ENCODE measurements at regions not wholly inside any gene's neighbourhood (a gene's known extent, or its start where the extent isn't known, plus 50 kb on each side); places are given as distances from the start of the nearest gene placed in this dataset.

DNA sequence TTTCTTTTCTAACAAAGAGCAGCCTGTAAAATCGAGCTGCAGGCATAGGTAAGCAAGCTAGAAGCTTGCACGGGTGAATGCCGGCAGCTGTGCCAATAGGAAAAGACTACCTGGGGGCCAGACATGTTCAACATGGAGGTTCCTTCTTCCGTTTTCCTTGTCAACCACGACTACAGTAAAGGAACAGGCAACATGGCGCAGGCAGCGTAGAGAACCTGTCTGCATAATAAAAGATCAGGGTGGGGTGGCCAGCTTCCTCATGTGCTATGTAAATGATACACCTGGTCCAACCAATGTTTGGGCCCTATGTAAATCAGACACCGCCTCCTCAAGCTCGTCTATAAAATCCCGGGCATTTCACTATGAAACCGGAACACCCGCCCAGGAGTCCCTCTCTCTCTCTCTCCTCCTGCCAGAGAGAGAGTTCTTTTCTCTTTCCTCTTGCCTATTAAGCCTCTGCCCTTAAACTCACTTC is 103.8 kb upstream of the LIFR start:
- intact Hi-C loops (cut with micrococcal nuclease; ENCODE audit: unreplicated experiment) (no loop called here), in situ Hi-C loops (cut with HindIII; ENCODE audit: extremely low pct_ligation_motif_present, low pct_unique_long_range_greater_than_20kb) (no loop called here)

DNA sequence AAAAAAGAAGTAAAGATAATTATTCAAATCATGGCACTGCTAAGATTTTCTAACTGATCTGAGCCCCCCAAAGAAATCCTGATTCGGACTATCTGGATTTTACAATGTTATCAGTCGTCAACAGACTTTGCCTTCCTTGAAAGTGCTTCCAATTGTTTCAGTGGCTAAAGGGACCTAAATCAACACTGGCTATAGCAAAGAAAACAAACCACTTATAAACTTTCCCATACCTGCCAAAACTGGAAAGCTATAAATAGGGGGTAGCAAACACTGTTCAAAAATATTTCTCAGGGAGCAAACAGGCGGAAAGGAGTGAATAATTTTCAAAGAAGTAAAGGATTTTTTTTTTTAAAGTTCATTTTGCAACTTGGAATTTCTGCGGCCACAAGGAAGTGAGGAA is 105.6 kb upstream of the LIFR start:
- Histone ChIP-seq H4K20me1 (ENCODE audit: insufficient read depth, low read length) (no peaks in the 10 kb centered on the region), H3K9ac (ENCODE audit: insufficient read depth, low read depth, low read length) (no peak overlapping the region), H3K9me3 (ENCODE audit: low read length) (no peaks in the 10 kb centered on the region), H3K27me3 (ENCODE audit: control insufficient read depth in 1 of 2, insufficient read depth in 2 of 2, low read length in 2 of 2) (no peaks in the 10 kb centered on the region; a peak in 1 of 5 replicates), H3K4me3 (replicated peaks in 1 of 3; ENCODE audit: insufficient read depth in 1 of 3, low read depth in 2 of 3, low read length in 3 of 3) (no peak overlapping the region), H2AFZ (ENCODE audit: low read length) (no peak overlapping the region), H3K27ac (ENCODE audit: extremely low read length, insufficient read depth, low read length) (no peak overlapping the region), H3K4me2 (ENCODE audit: low read depth, low read length) (no peak overlapping the region), H3K4me1 (ENCODE audit: insufficient read depth, low read length) (0 out of 2 replicates have a peak, but pooled peaks cover 5% of the 10 kb centered on the region), H3K36me3 (replicated peaks in 1 of 2; ENCODE audit: control insufficient read depth in 1 of 2, insufficient read depth in 2 of 2, low read length in 2 of 2) (no peaks in the 10 kb centered on the region), H3K79me2 (ENCODE audit: insufficient read depth, low read length) (no peaks in the 10 kb centered on the region)
- FAIRE-seq (no peak), ATAC-seq (no peak), DNase-seq (ENCODE audit: low spot score) (no peak)
- 25% methylated on average over 4 of the region's 4 CpGs for WGBS (ENCODE audit: low lambda C conversion rate)
- intact Hi-C loops (cut with micrococcal nuclease; ENCODE audit: unreplicated experiment) (no loop called here), in situ Hi-C loops (cut with HindIII; ENCODE audit: extremely low pct_ligation_motif_present, low pct_unique_long_range_greater_than_20kb) (no loop called here)
- CTCF ChIA-PET (ENCODE audit: low intra/inter-chr PET ratio, low total read pairs), result no interaction called here
- POLR2A ChIA-PET, result no interaction called here
- no TSS peak for BruUV-seq (replicated peaks)
- TF ChIP-seq ZNF205 (CRISPR knock-in tag; IDR thresholded peaks at IDR 0.05) (no peak), NR2C2 (CRISPR knock-in tag; IDR thresholded peaks at IDR 0.05; ENCODE audit: borderline replicate concordance) (no peak), ZIK1 (CRISPR knock-in tag; IDR thresholded peaks at IDR 0.05; ENCODE audit: borderline replicate concordance, low read depth) (no peak), MIER2 (CRISPR knock-in tag; IDR thresholded peaks at IDR 0.05) (no peak), HNRNPK (IDR thresholded peaks at IDR 0.05; ENCODE audit: low read depth, low read length, poor library complexity, severe bottlenecking) (no peak), ZFP82 (CRISPR knock-in tag; IDR thresholded peaks at IDR 0.05; ENCODE audit: borderline replicate concordance) (no peak), HNRNPH1 (optimal IDR thresholded peaks at IDR 0.05; ENCODE audit: low read depth, low read length) (no peak), ZSCAN21 (CRISPR knock-in tag; IDR thresholded peaks at IDR 0.05; ENCODE audit: borderline replicate concordance) (no peak), ZNF296 (CRISPR knock-in tag; conservative IDR thresholded peaks at IDR 0.05) (no peak)
- TF ChIP-seq, protein P1, sequence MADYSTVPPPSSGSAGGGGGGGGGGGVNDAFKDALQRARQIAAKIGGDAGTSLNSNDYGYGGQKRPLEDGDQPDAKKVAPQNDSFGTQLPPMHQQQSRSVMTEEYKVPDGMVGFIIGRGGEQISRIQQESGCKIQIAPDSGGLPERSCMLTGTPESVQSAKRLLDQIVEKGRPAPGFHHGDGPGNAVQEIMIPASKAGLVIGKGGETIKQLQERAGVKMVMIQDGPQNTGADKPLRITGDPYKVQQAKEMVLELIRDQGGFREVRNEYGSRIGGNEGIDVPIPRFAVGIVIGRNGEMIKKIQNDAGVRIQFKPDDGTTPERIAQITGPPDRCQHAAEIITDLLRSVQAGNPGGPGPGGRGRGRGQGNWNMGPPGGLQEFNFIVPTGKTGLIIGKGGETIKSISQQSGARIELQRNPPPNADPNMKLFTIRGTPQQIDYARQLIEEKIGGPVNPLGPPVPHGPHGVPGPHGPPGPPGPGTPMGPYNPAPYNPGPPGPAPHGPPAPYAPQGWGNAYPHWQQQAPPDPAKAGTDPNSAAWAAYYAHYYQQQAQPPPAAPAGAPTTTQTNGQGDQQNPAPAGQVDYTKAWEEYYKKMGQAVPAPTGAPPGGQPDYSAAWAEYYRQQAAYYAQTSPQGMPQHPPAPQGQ (CRISPR knock-in tag; IDR thresholded peaks at IDR 0.05; ENCODE audit: borderline replicate concordance), result no peak
- TF ChIP-seq, protein P2, sequence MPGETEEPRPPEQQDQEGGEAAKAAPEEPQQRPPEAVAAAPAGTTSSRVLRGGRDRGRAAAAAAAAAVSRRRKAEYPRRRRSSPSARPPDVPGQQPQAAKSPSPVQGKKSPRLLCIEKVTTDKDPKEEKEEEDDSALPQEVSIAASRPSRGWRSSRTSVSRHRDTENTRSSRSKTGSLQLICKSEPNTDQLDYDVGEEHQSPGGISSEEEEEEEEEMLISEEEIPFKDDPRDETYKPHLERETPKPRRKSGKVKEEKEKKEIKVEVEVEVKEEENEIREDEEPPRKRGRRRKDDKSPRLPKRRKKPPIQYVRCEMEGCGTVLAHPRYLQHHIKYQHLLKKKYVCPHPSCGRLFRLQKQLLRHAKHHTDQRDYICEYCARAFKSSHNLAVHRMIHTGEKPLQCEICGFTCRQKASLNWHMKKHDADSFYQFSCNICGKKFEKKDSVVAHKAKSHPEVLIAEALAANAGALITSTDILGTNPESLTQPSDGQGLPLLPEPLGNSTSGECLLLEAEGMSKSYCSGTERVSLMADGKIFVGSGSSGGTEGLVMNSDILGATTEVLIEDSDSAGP (CRISPR knock-in tag; IDR thresholded peaks at IDR 0.05; ENCODE audit: borderline replicate concordance), result no peak
- TF ChIP-seq, protein P3, sequence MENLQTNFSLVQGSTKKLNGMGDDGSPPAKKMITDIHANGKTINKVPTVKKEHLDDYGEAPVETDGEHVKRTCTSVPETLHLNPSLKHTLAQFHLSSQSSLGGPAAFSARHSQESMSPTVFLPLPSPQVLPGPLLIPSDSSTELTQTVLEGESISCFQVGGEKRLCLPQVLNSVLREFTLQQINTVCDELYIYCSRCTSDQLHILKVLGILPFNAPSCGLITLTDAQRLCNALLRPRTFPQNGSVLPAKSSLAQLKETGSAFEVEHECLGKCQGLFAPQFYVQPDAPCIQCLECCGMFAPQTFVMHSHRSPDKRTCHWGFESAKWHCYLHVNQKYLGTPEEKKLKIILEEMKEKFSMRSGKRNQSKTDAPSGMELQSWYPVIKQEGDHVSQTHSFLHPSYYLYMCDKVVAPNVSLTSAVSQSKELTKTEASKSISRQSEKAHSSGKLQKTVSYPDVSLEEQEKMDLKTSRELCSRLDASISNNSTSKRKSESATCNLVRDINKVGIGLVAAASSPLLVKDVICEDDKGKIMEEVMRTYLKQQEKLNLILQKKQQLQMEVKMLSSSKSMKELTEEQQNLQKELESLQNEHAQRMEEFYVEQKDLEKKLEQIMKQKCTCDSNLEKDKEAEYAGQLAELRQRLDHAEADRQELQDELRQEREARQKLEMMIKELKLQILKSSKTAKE (CRISPR knock-in tag; IDR thresholded peaks at IDR 0.05; ENCODE audit: borderline replicate concordance), result no peak

More for the DNA sequence above, 103.8 kb upstream of the LIFR start:
- no peak overlapping the region for H3K9ac ChIP-seq (ENCODE audit: insufficient read depth, low read depth, low read length)
- no peaks in the 10 kb centered on the region for H3K36me3 ChIP-seq (replicated peaks in 1 of 2; ENCODE audit: control insufficient read depth in 1 of 2, insufficient read depth in 2 of 2, low read length in 2 of 2)
- H3K4me3 ChIP-seq (replicated peaks in 1 of 3; ENCODE audit: insufficient read depth in 1 of 3, low read depth in 2 of 3, low read length in 3 of 3), result no peak overlapping the region
- ATAC-seq (peak; percentile 66), DNase-seq (ENCODE audit: low spot score) (peak; percentile 6), FAIRE-seq (no peak)
- ChIA-PET POLR2A (no interaction called here), CTCF (ENCODE audit: low intra/inter-chr PET ratio, low total read pairs) (no interaction called here)
- H3K4me1 ChIP-seq (ENCODE audit: insufficient read depth, low read length), result no peaks in the 10 kb centered on the region
- no peak for TF ChIP-seq ZFP62 (CRISPR knock-in tag; IDR thresholded peaks at IDR 0.05)
- TF ChIP-seq GABPA (IDR thresholded peaks at IDR 0.05; ENCODE audit: low read depth, low read length), result no peak
- TF ChIP-seq GABPA (CRISPR knock-in tag; IDR thresholded peaks at IDR 0.05; ENCODE audit: low read depth), result peak; percentile 50; the same call in 1 of the 2 replicates
- no peak overlapping the region for H2AFZ ChIP-seq (ENCODE audit: low read length)
- H4K20me1 ChIP-seq (ENCODE audit: insufficient read depth, low read length), result no peaks in the 10 kb centered on the region
- no peaks in the 10 kb centered on the region for H3K9me3 ChIP-seq (ENCODE audit: low read length)
- 44% methylated on average over 12 of the region's 12 CpGs for WGBS (ENCODE audit: low lambda C conversion rate)
- no peak overlapping the region for H3K27ac ChIP-seq (ENCODE audit: extremely low read length, insufficient read depth, low read length)
- no peaks in the 10 kb centered on the region for H3K79me2 ChIP-seq (ENCODE audit: insufficient read depth, low read length)
- no peak overlapping the region for H3K4me2 ChIP-seq (ENCODE audit: low read depth, low read length)
- no peaks in the 10 kb centered on the region; a peak in 1 of 5 replicates for H3K27me3 ChIP-seq (ENCODE audit: control insufficient read depth in 1 of 2, insufficient read depth in 2 of 2, low read length in 2 of 2)
- BruUV-seq (replicated peaks), result no TSS peak
